ENCODE measurements at regions not wholly inside any gene's neighbourhood (a gene's known extent, or its start where the extent isn't known, plus 50 kb on each side); places are given as distances from the start of the nearest gene placed in this dataset.
"Not testable (repeated sequence)": the region's sequence is repeated elsewhere in the genome, so short reads cannot be mapped to it uniquely, and the experiment has no call there.

DNA sequence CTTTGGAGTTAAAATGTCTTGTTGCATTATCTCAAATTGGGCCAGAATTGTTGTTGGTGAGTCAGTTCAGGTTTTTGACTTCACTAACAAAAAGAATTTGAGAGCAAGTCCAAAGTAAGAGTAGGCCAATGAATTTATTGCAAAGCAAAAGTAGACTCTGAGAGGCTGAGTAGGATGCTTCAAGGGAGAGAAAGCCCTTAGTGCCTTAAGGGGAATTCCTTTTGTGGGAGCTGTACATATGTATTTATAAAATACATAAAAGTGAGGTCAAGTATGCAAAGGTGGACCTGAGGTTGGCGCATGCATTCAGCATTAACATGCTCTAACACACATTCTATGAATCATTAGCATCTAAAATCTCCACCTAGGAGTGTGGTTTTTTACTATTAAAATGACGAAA lies 565.4 kb downstream of the GRXCR1 start:
- no peak overlapping the region for H3K27ac ChIP-seq
- no peak for TF ChIP-seq CTCF (IDR thresholded peaks at IDR 0.05)
- no peak for TF ChIP-seq ZFX (IDR thresholded peaks at IDR 0.05; ENCODE audit: borderline replicate concordance)

GRCh38 chr4:43458293-43458692 lies 565.8 kb downstream of the GRXCR1 start:
- H3K27ac ChIP-seq: no peak overlapping the region
- TF ChIP-seq CTCF (IDR thresholded peaks at IDR 0.05): no peak
- TF ChIP-seq ZFX (IDR thresholded peaks at IDR 0.05; ENCODE audit: borderline replicate concordance): no peak

GRCh38 chr4:43471950-43472349 lies 579.4 kb downstream of the GRXCR1 start:
- TF ChIP-seq ZFX (IDR thresholded peaks at IDR 0.05; ENCODE audit: borderline replicate concordance): no peak
- 0 out of 2 replicates have a peak, but pooled peaks have one; percentile 11 for TF ChIP-seq CTCF (IDR thresholded peaks at IDR 0.05)
- H3K27ac ChIP-seq: no peak overlapping the region

GRCh38 chr4:43481526-43481925 lies 589.0 kb downstream of the GRXCR1 start:
- TF ChIP-seq ZFX (IDR thresholded peaks at IDR 0.05; ENCODE audit: borderline replicate concordance) (no peak), CTCF (IDR thresholded peaks at IDR 0.05) (no peak)
- no peak overlapping the region for H3K27ac ChIP-seq

- H3K27ac ChIP-seq: no peak overlapping the region
- TF ChIP-seq CTCF (IDR thresholded peaks at IDR 0.05) (no peak), ZFX (IDR thresholded peaks at IDR 0.05; ENCODE audit: borderline replicate concordance) (no peak)
Measured at GRCh38 chr4:43485196-43485595, 592.7 kb downstream of the GRXCR1 start.

GRCh38 chr4:43496188-43496587 lies 603.7 kb downstream of the GRXCR1 start:
- no peak overlapping the region for H3K27ac ChIP-seq
- TF ChIP-seq ZFX (IDR thresholded peaks at IDR 0.05; ENCODE audit: borderline replicate concordance): no peak

DNA sequence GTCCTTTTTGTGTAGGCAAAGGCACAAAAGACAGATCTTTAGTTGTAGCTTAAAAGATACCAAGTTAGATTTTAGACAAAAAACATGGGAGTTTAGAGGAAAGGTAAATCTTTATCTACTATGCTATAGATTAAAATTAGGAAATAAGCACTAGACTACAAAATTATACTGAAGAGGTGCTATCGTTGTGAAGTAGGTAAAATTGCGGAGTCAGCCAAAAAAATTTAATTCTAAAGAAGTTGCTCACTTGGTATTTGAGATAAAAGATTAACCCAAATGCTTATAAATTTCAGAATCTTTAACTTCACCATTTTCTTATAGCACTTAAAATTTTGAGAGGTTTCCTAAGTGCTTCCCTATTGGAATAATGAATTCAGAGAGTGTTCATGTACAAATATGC lies 604.1 kb downstream of the GRXCR1 start:
- H3K27ac ChIP-seq: no peak overlapping the region

GRCh38 chr4:43505823-43506222 lies 613.3 kb downstream of the GRXCR1 start:
- not testable (repeated sequence) for H3K27ac ChIP-seq

More for the DNA sequence above, 604.1 kb downstream of the GRXCR1 start:
- TF ChIP-seq CTCF (IDR thresholded peaks at IDR 0.05) (no peak), ZFX (IDR thresholded peaks at IDR 0.05; ENCODE audit: borderline replicate concordance) (no peak)

Measured in 22Rv1 (cell line).